ENCODE measurements at regions not wholly inside any gene's neighbourhood (a gene's known extent, or its start where the extent isn't known, plus 50 kb on each side); places are given as distances from the start of the nearest gene placed in this dataset.

- Mint-ChIP-seq H3K9me3 (ENCODE audit: unreplicated experiment) (no peaks in the 10 kb centered on the region), H3K4me1 (ENCODE audit: low read depth, unreplicated experiment) (peaks cover 24% of the 10 kb centered on the region), H3K27ac (ENCODE audit: unreplicated experiment) (no peak overlapping the region), H3K4me3 (ENCODE audit: unreplicated experiment) (no peak overlapping the region), H3K36me3 (ENCODE audit: insufficient read depth, unreplicated experiment) (no peaks in the 10 kb centered on the region), H3K27me3 (ENCODE audit: insufficient read depth, unreplicated experiment) (no peaks in the 10 kb centered on the region)
- TF ChIP-seq CTCF (IDR thresholded peaks at IDR 0.05; ENCODE audit: insufficient read depth in 1 of 2, low read depth in 1 of 2, low read length in 1 of 2, severe bottlenecking in 1 of 2, unreplicated experiment in 1 of 2) = no peak
- Histone ChIP-seq H3K27me3 (replicated peaks; ENCODE audit: control insufficient read depth, insufficient read depth, low read length) (no peaks in the 10 kb centered on the region), H3K9me3 (no peaks in the 10 kb centered on the region), H3K36me3 (ENCODE audit: control insufficient read depth, insufficient read depth, low read length) (no peaks in the 10 kb centered on the region), H3K4me3 (ENCODE audit: low read depth, low read length) (no peak overlapping the region), H3K4me1 (peaks cover 7% of the 10 kb centered on the region; the same call in 1 of the 2 replicates)
- BruUV-seq (replicated peaks) = no TSS peak
- no peak for DNase-seq
- ChIA-PET POLR2A (no interaction called here), CTCF (no interaction called here)
- intact Hi-C loops (cut with micrococcal nuclease; ENCODE audit: unreplicated experiment) = loop anchor here (5.0 kb wide), 1 partner anchor 42 kb away; no protein-coding TSS in a partner anchor
Observed at GRCh38 chr18:57970356-57971095, 73.5 kb upstream of the NEDD4L start.

GRCh38 chr18:57969824-57970223 lies 74.2 kb upstream of the NEDD4L start:
- H3K9me3 Mint-ChIP-seq (ENCODE audit: unreplicated experiment) = no peaks in the 10 kb centered on the region
- H3K27me3 ChIP-seq (replicated peaks; ENCODE audit: control insufficient read depth, insufficient read depth, low read length) = no peaks in the 10 kb centered on the region
- H3K36me3 ChIP-seq (ENCODE audit: control insufficient read depth, insufficient read depth, low read length) = no peaks in the 10 kb centered on the region
- POLR2A ChIA-PET = no interaction called here
- BruUV-seq (replicated peaks) = no TSS peak
- no peak overlapping the region for H3K27ac Mint-ChIP-seq (ENCODE audit: unreplicated experiment)
- no peak for TF ChIP-seq CTCF (IDR thresholded peaks at IDR 0.05; ENCODE audit: insufficient read depth in 1 of 2, low read depth in 1 of 2, low read length in 1 of 2, severe bottlenecking in 1 of 2, unreplicated experiment in 1 of 2)
- intact Hi-C loops (cut with micrococcal nuclease; ENCODE audit: unreplicated experiment) = loop anchor here (5.0 kb wide), 1 partner anchor 42 kb away; no protein-coding TSS in a partner anchor
- H3K4me1 ChIP-seq = peaks cover 4% of the 10 kb centered on the region; the same call in 1 of the 2 replicates
- CTCF ChIA-PET = no interaction called here
- no peak for DNase-seq
- no peaks in the 10 kb centered on the region for H3K27me3 Mint-ChIP-seq (ENCODE audit: insufficient read depth, unreplicated experiment)
- no peak overlapping the region for H3K4me3 ChIP-seq (ENCODE audit: low read depth, low read length)
- H3K4me3 Mint-ChIP-seq (ENCODE audit: unreplicated experiment) = no peak overlapping the region
- peaks cover 24% of the 10 kb centered on the region for H3K4me1 Mint-ChIP-seq (ENCODE audit: low read depth, unreplicated experiment)
- H3K36me3 Mint-ChIP-seq (ENCODE audit: insufficient read depth, unreplicated experiment) = no peaks in the 10 kb centered on the region
- no peaks in the 10 kb centered on the region for H3K9me3 ChIP-seq

- intact Hi-C loops (cut with micrococcal nuclease; ENCODE audit: unreplicated experiment) = no loop called here
- no peaks in the 10 kb centered on the region for H3K9me3 ChIP-seq
- DNase-seq = no peak
- H3K4me1 ChIP-seq = no peaks in the 10 kb centered on the region
- Mint-ChIP-seq H3K4me3 (ENCODE audit: unreplicated experiment) (no peak overlapping the region), H3K4me1 (ENCODE audit: low read depth, unreplicated experiment) (peaks cover 12% of the 10 kb centered on the region), H3K27ac (ENCODE audit: unreplicated experiment) (no peak overlapping the region), H3K27me3 (ENCODE audit: insufficient read depth, unreplicated experiment) (no peaks in the 10 kb centered on the region), H3K36me3 (ENCODE audit: insufficient read depth, unreplicated experiment) (no peaks in the 10 kb centered on the region), H3K9me3 (ENCODE audit: unreplicated experiment) (no peaks in the 10 kb centered on the region)
- H3K27me3 ChIP-seq (replicated peaks; ENCODE audit: control insufficient read depth, insufficient read depth, low read length) = no peaks in the 10 kb centered on the region
- no TSS peak for BruUV-seq (replicated peaks)
- ChIA-PET CTCF (no interaction called here), POLR2A (no interaction called here)
- no peak for TF ChIP-seq CTCF (IDR thresholded peaks at IDR 0.05; ENCODE audit: insufficient read depth in 1 of 2, low read depth in 1 of 2, low read length in 1 of 2, severe bottlenecking in 1 of 2, unreplicated experiment in 1 of 2)
- H3K4me3 ChIP-seq (ENCODE audit: low read depth, low read length) = no peak overlapping the region
- H3K36me3 ChIP-seq (ENCODE audit: control insufficient read depth, insufficient read depth, low read length) = no peaks in the 10 kb centered on the region
Observed at GRCh38 chr18:57965246-57965645, 78.8 kb upstream of the NEDD4L start.
